Gastrocnemius medialis (tissue), 4 donors: ENCODE measurements at regions not wholly inside any gene's neighbourhood (a gene's known extent, or its start where the extent isn't known, plus 50 kb on each side); places are given as distances from the start of the nearest gene placed in this dataset.

Experiments used
- CTCF ChIP-seq, 5 experiments: fragments of 450-650 bp in 3 of 5; fragments of 200-600 bp in 2 of 5; sonication (generic) in 2 of 5; IDR thresholded peaks in 4 of 5; conservative IDR thresholded peaks in 1 of 5; 1 replicate in 4 of 5; 2 replicates in 1 of 5; pipeline ENCODE4 v1.5.1; 2016 to 2019; ENCODE audit warnings: antibody characterized with exemption in 5 of 5, mild to moderate bottlenecking in 3 of 5, moderate library complexity in 3 of 5
- POLR2A ChIP-seq, 2 donors: fragments of 450-650 bp; IDR thresholded peaks; one replicate each; pipeline ENCODE4 v1.6.1; 2017; ENCODE audit warnings: antibody characterized with exemption in 2 of 2, mild to moderate bottlenecking in 2 of 2, moderate library complexity in 2 of 2

GRCh38 chr18:78924786-78925540, 54.7 kb upstream of the SALL3 start:
- TF ChIP-seq CTCF (IDR thresholded peaks at IDR 0.05 in 4 of 5, conservative IDR thresholded peaks at IDR 0.05 in 1 of 5) = no peak
- no peak for TF ChIP-seq POLR2A (IDR thresholded peaks at IDR 0.05)
